Prostate gland (tissue), 2 donors: ENCODE measurements at regions not wholly inside any gene's neighbourhood (a gene's known extent, or its start where the extent isn't known, plus 50 kb on each side); places are given as distances from the start of the nearest gene placed in this dataset.

Experiments used
- POLR2A ChIP-seq: fragments of 450-650 bp; IDR thresholded peaks from one replicate; pipeline ENCODE4 v1.6.1; 2016; ENCODE audit warnings: antibody characterized with exemption, mild to moderate bottlenecking
- TF ChIP-seq, protein P1 (sequence below), 4 experiments: fragments of 200-600 bp in 2 of 4; fragments of 450-650 bp in 2 of 4; sonication (generic) in 2 of 4; IDR thresholded peaks; 1 replicate in 3 of 4; 2 replicates in 1 of 4; pipeline ENCODE4 v1.5.1; 2016 to 2019; ENCODE audit warnings: antibody characterized with exemption in 4 of 4, mild to moderate bottlenecking in 2 of 4, moderate library complexity in 2 of 4

DNA sequence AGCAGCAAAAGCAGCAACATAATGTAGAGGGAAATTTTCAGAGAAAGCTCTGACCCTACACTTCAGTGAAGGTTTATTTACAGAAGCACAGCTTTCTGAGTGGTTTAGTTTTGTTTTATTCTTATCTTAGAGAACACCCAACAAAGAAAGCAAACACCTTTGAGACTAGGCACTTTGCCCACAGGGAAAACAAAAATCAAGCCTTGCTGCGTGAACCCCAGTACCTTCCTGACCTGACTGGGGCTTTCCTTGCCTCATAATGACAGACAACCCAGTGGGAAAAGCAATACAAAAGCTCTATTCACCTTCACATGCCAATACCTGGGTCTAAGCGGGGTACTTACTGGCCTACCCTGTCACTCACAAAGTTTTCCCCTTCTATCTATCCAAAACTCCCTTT lies 189.8 kb downstream of the HINT1 start:
- TF ChIP-seq, protein P1, sequence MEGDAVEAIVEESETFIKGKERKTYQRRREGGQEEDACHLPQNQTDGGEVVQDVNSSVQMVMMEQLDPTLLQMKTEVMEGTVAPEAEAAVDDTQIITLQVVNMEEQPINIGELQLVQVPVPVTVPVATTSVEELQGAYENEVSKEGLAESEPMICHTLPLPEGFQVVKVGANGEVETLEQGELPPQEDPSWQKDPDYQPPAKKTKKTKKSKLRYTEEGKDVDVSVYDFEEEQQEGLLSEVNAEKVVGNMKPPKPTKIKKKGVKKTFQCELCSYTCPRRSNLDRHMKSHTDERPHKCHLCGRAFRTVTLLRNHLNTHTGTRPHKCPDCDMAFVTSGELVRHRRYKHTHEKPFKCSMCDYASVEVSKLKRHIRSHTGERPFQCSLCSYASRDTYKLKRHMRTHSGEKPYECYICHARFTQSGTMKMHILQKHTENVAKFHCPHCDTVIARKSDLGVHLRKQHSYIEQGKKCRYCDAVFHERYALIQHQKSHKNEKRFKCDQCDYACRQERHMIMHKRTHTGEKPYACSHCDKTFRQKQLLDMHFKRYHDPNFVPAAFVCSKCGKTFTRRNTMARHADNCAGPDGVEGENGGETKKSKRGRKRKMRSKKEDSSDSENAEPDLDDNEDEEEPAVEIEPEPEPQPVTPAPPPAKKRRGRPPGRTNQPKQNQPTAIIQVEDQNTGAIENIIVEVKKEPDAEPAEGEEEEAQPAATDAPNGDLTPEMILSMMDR (IDR thresholded peaks at IDR 0.05), result no peak
- no peak for TF ChIP-seq POLR2A
